HG03175 (cell line): ENCODE measurements at regions not wholly inside any gene's neighbourhood (a gene's known extent, or its start where the extent isn't known, plus 50 kb on each side); places are given as distances from the start of the nearest gene placed in this dataset.
"Not testable (repeated sequence)": the region's sequence is repeated elsewhere in the genome, so short reads cannot be mapped to it uniquely, and the experiment has no call there.

Source experiments
- ATAC-seq: cut with Tn5 transposase; IDR thresholded peaks from one replicate; pipeline ENCODE4 v1.9.1; 2021; ENCODE audit warnings: mild to moderate bottlenecking, moderate library complexity; ENCODE audit not compliant: unreplicated experiment

DNA sequence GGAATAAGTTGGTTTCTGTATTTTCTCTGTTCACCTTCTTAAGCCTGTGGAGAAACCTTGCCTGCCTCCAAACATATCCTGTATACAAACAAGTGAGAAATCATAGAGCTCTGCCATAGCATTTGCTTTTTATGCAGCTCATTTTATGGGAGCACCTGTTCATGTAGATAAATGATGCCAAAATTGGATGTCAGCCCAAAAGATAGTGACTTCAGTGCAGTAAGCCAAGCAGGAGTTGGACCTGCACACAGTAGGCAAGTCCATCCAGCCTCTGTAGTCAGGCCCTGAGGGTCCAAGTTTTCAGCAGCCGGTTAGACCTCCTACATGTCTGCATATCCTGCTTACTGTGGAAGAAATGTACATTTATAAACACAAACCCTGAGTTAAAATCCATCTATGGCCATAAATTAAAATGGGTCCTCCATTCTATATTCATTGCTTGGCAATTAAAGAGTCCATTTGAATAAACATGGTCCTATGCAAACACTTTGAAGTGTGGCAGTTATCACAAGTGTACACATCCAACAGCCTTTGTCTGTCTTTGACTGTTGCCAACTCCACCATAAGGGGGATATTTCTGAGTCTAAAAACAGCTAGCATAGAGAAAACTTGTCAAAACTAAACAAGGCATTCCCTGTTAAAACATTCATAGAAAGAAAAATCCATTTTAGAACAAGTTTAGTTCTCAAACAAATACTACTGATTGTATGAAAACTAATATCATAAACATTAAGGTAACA, 847.8 kb downstream of the RPS29 start:
- no peak for ATAC-seq

DNA sequence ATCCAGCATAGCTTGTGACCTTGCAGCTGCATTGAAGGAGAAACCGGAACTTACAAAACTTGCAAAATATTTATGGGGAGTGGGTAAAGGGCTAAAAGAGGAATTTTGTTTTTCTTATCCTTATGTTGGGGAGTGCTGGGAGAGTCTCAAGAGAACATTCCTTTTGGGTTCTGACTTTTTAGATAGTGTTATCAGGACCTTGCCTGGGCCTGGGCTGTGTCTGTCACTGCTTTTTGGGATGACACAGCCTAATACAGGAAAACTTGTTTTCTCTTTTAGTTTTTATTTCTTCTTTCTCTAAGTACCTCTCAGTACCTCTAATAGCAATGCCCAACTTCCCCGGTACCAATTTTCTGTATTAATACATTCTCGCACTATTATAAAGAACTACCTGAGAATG, 850.6 kb downstream of the RPS29 start:
- ATAC-seq = no peak

DNA sequence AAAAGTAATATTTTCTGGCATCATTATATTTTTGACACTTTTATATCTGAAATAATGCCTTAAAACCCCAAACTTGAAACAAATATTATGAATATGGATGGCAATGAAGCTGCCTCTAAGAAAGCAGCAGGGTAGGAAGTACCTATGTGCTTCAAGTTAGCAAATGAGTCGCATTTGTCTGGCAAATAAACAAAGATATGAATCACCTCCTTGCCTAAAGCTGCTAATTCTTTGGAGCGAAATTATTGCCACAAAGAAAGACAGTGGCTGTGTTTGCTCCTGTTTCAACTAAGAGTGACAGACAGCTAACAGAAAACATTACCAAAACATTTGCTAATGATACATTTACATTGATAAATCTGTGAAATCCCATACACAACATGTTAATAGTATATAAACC, 854.9 kb downstream of the RPS29 start:
- ATAC-seq = no peak

DNA sequence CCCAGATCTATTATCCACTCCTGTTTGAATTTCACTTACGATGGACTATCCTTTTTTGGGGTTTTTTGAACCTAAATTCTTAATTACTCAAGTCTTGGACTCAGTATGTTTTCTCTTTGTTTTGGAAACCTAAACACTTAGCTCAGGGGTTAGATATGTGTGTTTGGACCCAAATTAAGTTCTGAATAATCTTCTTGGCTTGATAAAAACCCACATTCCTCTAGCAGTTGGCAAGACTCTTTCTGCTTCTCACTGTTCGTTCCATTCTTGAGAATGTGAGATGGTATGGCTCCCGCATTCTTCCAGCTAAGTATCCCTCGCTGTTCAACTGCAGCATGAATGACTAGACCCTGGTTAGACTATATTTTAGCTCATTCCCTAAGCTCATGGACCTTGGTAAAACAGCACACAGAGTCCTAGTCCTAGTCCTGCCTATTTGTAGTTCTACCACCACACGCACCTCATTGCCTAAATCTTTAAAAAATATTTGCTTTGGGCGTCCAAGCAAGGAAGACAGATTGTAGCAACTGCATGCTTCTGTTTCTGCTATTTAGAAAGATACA, 860.0 kb downstream of the RPS29 start:
- no peak for ATAC-seq

DNA sequence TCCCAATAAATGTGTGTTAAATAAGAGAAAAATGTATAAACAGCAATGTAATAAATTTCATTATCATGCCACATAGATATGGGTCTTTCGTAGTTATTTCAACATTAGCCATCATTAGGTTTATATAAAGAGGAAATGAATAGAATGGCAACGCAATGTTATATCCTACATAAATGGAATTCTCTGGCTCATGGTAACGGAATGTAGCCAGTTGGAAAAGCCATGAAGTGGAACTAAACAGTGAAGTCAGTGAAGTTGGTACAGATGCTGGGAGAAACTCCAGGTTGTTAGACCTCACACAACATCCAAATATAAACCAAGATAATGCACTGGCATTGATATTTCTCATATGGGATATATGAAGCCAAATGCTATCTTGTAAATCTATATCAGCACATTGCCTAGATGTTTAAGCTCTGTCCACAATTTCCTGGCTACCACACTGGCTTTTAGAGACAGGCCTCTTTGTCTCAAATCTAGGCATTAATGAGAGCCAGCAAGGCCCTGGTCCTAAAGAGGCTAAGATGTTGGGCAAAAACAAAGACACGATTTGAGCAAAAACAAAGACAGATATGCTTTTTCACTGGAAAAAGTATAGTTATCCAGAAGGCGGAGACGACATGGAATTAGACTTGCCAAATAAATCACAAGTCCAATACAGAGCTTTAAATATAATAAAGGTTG, 861.0 kb downstream of the RPS29 start:
- ATAC-seq = no peak

DNA sequence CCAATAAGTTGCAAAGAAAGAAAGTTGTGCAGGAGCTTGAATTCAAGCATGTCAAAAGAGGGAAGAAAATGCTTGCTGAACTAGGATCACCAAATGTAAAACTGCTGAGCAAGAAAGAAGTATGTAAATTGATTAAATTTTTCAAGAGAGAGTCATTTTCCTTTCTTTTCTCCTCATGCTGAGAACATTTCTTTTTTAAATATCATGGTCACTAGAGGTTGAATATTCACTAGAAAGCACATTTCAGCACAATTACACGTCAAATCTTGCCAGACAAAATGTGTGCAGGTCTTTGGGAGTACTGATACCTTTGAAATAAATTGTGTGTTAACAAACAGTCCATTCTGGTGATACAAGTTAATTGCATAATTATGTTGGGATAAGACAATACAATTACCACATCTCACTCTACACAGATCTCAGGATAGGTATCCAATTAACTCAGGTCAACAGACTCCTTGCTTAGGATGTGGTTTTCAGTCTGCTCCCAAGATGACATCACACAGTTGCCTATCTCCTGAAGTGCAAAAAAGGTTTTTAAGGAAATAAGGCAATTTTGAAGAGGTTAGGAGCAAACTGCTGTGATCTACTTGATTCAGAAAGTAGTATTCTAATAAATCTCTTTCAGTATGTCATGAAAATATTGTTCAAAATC, 862.2 kb downstream of the RPS29 start:
- ATAC-seq = no peak

DNA sequence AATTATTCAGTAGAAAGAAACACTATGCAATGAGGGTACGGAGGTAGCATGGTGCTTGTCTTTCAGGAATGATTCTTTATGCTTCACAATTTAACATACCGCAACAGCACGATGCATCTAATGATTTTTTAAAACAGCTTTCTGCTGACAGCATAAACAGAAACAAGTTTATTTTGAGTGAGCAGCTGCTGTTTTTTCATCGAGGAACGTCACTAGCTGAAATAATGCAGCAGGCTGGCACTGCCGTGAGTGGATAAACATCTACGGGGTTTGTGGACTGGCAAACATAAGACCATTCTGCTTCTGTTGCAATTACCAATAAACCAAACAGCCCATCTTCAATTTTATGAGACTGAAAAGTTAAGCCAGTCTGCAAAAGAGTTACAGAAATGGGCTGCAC, 871.8 kb downstream of the RPS29 start:
- ATAC-seq = no peak

DNA sequence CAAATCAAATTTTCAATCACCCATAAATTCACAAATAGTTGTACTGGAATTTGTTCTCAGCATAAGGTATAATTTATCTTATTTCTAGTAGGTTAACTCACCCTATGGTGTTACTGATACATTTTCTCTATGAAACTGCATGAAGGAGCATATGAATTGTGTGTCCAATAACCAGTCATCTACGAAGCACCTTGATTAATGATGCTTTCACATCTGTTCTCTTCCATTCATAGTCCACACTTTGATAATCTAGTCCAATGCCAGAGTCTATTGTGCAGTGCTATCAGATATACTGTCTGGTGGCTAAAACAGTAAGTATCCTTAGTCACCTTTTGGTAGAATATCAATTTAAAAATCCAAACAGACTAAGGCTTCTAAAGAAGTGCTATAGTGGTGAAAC, 876.0 kb downstream of the RPS29 start:
- no peak for ATAC-seq

DNA sequence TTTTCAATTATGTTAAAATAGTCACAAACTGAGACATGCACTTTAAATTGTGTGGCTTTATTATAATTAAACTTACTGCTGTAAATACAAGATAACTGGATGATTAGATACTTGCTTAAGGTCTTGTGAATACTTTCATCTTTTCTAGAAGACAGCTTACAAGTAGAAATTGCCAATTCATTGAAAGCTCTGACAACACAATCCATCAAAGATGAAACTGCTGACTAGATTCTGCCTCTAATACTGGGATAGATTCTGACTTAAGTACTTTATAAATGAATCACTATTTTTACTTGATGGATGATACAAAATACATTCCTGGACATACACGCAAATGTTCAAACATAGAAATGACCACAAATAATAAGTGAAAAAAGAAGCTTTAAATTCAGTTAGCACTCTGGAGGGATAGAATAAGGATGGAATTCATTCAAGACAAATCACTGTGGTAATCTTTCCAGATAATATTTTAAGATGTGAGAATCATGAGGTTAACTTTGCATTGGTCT, 876.8 kb downstream of the RPS29 start:
- no peak for ATAC-seq

DNA sequence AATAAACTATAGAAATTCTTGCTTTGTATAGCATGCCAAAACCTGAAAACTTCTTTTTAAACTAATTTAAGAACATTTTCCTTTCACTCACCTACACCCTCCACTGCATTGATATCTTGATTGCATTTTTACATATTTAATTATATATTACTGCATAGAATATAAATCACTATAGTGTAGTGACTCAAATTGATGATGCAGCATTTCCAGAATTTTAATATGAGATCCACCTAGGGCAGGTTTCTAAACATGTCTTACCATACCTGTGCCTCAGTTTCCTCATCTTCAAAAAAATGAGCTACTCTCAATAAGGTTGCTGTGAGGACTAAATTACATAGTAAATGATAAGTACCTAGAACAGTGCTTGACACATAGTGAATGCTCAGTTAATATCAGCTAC, 881.5 kb downstream of the RPS29 start:
- ATAC-seq = no peak

DNA sequence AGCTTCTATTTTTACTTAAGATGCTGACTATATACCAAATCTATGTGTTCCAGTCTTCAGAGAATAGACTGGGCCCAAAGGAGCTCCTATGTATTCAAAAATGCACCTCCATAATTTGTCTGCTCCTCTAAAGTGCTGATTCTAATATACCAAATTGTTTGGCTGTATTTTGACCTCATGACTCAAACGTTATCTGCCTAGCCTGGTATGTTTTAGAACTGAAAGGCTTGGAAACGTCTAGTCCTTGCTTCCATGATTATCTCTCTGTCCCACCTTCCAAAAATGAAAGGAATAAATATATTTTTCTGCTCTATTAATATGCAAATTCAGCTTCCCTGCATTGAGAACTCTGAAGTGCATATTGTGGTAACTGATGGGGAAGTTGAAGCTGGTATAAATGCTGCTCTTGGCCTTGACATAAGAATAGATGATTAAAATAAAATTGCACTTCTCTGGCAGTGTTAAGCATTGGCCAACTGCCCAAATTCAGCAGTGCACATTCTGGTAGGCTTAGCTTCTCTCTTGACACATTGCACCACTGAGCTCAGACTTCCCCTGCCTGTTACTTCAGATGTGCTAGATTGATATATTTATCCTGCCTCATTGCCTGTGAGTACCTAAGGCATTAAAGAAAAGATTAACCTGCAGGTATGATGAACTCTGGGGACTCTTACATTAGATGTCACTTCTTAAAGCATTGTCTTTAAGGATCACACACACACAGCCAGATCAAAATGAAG, 882.3 kb downstream of the RPS29 start:
- ATAC-seq = no peak

DNA sequence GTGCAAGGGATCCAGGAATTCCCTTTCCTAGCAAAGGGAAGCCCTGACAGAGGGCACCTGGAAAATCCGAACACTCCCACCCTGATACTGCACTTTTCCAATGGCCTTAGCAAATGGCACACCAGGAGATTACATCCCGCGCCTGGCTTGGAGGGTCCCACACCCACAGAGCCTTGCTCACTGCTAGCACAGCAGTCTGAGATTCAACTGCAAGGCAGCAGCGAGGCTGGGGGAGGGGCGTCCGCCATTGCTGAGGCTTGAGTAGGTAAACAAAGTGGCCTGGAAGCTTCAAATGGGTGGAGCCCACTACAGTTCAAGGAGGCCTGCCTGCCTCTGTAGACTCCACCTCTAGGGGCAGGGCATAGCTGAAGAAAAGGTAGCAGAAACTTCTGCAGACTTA, 888.8 kb downstream of the RPS29 start:
- not testable (repeated sequence) for ATAC-seq

DNA sequence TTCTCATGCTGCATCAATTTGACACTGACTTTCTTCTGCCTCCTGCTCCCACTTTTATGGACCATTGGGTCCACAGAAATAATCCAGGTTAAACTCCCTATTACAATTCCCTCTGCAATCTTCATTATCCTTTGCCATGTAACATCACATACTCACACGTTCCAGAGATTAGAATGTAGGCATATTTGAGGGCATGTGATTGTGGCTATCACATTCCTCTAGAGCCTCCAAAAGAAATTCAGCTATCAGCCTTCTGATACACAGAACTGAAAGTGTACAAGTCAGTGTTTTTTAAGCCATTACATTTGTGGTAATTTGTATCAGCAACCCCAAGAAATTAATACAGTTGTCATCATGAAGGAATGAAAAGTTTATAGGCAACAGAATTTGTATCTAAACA, 892.4 kb downstream of the RPS29 start:
- ATAC-seq = no peak

DNA sequence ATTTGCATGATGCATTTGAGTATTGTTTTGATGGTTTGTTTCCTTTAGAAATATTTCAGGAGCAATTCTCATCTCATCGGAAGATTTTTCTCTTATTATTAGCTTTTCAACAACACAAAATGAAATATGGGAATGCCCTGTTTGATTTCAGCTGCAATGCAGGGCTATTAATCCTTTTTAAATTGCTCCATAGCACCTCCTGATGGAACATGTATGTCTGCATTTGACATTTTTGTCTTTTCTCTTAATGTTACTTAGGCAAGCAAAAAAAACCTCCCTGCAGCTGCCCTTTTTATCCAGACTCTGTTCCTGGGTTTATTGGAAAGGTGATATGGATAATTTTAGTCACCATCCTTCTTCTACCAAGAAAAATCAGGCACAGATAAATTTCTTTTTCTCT, 895.8 kb downstream of the RPS29 start:
- ATAC-seq = no peak

DNA sequence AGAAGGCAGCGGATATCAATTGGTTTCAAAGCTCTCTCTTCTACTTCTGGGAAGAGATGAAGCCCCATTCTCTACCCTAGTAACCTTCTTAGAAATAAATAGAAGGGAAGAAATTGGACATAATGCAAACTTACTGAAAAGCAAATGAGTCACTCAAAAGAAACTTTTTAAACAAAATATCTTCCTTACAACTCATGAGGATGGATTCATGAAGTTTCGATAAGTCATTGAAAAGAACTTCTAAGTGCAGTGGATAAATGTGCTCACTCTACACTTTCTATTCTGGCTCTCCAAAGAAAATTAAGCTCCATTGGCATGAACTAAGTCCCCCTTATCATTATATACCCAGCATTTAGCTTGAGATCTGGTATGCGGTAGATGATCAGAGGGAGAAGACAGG, 899.5 kb downstream of the RPS29 start:
- ATAC-seq = no peak

DNA sequence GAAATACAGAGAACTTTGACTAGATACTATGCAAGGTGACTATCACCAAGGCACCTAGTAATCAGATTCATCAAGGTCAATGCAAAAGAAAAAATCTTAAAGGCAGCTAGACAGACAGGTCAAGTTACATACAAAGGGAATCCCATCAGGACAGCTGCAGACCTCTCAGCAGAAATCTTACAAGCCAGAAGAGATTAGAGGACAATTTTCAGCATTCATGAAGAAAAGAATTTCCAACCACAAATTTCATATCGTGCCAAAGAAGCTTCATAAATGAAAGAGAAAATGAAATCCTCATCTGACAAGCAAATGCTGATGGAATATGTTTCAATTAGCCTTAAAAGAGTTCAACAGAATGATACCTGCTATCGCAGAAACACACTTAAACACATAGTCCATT, 913.7 kb downstream of the RPS29 start:
- no peak for ATAC-seq

DNA sequence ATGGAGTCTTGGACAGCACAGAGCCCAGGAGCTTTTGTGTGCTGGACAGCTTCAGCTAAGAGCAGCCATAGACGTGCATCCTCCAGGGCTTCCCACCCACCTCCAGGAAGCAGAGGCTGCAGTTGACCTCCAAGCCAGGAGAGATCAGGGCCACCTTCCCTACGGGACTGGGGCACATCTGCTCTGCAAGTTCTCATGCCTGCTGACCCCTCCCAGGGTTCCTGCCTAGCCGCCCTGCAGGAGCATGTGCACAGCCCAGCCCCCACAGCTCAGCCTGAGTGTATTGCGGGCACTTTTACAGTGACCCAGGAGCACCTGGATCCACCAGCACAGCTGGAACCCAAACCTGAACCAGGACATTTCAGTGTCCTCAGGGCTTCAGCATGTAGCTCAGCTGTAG, 915.2 kb downstream of the RPS29 start:
- no peak for ATAC-seq

DNA sequence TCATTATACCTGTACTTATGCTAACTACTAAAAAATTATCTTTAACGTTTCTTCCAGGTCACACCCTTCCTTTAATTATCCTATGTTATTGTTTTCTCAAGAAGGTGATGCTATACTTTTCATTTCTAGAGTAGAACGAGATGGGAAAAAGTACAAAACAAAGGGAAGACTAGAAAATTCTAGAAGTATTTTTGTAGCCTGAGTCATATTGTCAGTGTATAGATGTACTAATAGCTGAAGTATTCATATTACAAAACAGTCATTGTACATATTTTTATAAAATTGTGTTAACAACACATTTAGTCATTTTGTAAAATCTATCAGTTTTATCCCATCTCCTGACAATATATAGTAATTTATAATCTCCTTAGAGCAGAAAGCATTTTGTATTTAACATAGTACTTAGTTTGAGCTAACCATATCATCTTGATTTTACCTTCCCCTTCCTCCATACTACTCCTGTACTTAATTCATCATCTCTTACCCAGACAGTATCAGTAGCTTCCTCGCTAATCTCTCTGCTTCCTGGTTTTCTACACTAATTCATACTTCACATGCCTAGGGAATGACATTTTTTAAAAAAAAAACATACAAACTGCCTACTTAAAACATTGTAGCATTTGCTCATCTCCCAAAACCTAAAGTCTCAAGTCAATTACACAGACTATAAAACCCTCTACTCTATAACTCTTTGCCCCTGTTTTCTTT, 920.9 kb downstream of the RPS29 start:
- no peak for ATAC-seq

DNA sequence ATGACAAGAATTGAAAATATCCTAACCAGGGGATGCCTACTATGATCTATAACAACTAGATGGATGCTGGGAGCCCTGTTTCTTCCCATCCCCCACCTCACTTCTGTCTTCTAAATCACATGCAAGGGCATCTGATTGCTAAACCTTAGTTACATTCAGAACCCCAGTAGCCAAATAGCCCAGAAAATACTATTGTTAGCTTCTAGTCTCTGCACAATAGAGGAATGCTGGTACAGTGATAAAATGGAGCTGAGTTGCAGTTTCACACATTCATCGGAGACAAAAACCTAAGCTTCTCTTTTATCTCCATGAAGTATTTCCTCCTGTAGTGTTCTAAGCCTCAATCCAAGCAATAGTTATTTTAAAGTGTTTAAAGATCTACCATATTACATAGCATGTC, 942.9 kb downstream of the RPS29 start:
- no peak for ATAC-seq

DNA sequence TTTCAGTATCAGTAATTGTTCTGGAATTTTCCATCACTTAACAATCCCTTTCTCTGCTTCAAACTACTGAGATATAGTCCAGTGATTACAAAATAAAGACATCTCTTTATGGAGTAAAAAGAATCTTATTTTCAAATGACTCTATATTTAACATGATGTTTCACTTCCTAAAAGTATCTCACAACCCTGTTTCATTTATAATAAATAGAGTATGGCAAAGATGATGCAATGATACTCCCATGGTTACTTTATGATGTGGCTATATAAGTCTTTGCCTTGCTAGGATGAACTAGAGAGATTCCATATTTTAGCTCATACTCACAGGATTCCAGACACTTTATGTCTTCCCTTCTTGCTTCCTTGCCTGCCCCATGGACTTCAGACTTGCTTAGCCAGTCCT, 953.5 kb upstream of the MDGA2 start:
- ATAC-seq = no peak
